ENCODE measurements at regions not wholly inside any gene's neighbourhood (a gene's known extent, or its start where the extent isn't known, plus 50 kb on each side); places are given as distances from the start of the nearest gene placed in this dataset.

GRCh38 chr1:82503822-82504221, 703.1 kb downstream of the ADGRL2 start:
- DNase-seq (ENCODE audit: low read depth), result no peak

DNA sequence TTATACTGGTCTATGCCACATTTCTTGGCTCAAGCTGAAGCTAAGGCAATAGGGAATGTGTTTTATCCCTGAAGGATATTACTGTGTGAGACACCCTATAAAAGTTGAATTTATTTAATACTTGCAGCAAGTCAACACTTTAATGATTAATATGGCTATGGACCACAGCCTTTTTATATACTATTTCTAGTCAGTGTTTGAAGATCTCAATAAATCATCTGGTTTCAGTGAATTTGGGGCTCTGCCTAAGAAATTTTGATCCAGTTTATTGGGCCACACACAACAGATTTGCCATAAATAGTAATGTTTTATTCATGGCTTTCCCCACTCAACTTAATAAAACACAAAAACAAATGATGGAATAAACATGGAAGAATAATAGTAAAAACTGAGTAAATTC, 698.3 kb downstream of the ADGRL2 start:
- DNase-seq (ENCODE audit: low read depth), result no peak

DNA sequence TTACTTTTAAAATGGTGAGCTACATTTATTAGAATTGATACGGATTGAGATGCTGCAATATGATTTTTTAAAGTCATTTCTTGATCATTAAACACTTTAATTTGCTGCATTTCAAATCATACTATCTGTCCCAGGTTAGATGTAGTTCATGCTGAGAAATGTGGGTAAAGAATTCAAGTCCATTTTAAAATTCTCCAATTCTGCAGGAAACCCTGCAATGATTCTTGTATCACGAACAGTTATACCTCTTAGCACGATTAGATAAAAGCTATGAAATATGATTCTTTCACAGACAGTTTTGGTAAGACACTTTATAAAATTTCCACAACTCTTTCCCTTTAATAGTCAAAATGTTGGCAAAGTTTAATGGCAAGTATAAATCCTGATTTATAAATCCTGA, 693.4 kb downstream of the ADGRL2 start:
- DNase-seq (ENCODE audit: low read depth), result no peak

GRCh38 chr1:82492159-82492558, 691.4 kb downstream of the ADGRL2 start:
- no peak for DNase-seq (ENCODE audit: low read depth)

- no peak for DNase-seq (ENCODE audit: low read depth)
These were observed 690.7 kb downstream of the ADGRL2 start for GRCh38 chr1:82491301-82492048.

- no peak for DNase-seq (ENCODE audit: low read depth)
These were observed 687.0 kb downstream of the ADGRL2 start for GRCh38 chr1:82487778-82488177.

DNA sequence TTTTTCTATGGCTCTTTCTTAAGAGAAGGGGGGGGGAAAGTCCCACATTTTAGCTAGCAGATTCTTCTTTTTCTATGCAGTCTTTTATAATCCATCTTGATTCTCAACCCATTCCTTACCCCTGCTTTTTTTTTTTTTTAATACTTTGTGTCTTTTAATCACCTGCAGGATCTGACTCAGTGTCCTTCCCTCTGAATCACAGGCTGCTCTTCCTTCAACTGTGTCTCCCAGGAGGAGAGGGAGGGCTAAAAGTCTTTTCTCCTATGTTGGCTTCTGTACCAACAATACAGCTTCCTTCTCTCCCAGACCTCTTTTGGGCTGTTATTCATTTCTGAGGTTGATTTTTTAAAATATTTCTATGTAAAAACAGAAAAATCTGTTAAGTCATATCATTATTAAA, 686.2 kb downstream of the ADGRL2 start:
- no peak for DNase-seq (ENCODE audit: low read depth)

DNA sequence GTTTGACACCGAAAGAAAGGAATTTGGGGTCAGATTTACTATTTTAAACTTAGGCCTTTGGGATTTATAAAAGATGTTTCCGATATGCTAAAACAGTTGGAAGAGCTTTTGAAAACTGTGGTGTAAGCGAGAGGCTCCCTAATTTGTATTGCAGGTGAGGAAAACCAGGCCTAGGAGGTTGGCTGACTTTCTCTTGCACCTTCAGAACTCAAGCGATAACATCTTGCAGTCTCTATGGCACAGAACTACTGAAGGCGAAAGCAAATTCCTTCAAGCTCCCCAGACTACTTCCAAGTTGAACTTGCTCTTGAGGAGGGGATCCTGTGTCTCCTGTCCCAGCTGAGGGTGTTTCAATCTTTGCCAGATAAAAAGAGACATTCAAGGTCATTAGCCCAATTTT, 685.7 kb downstream of the ADGRL2 start:
- DNase-seq (ENCODE audit: low read depth), result no peak

DNA sequence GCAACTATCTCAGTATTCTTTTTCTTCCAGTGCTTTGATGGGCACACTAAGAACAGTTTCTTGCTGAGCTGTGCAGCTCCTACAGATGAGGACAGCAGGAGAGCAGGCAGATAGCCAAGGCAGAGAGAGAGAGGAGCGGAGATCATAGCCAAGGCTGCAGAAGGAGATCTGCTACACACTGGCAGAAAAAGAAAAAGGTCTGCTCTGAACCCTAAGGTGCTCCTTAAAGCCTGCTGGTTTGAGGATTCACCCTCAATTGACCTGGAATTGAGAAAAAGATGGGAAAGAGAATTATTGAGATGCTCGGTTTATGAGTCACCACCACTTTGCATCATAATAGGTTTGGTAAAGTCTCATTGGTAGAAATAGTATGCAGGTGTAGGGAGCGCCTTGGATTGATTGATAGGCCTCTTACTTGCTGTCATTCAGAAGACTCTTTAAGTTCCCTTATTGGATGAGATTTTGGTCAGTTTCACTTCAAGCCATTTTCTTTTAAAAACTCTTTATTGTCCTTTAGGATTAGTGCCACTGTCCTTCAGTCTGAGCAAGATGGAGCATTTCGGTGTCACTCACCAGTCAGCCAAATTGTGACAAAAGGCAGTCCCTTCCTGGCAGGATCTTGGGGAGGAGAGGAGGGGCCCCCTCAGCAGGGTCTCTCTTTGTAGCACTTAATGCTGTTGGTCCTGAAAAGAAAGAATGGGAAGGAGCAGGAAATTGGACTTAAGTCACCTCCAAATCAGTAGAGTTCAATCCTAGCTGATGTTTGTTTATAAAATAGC, 685.0 kb downstream of the ADGRL2 start:
- DNase-seq (ENCODE audit: low read depth), result peak; percentile 16

DNA sequence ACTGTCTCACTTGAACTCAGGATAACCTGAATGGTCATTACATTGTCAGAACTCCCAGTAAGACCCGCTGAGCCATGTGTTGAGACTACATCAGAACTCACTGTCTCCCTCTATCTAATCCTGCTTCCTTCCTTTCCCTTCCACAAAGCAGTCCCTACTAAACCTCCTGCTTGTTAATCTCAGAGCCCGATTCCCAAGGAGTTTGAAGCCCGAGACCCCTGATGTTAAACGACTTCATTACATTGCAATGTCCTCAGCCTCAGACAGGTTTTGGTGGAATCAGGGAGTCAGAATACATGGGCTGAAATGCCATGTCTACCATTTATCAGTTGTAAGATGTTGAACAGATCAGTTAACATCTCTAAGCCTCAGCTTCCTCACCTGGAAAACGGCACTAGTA, 682.4 kb downstream of the ADGRL2 start:
- no peak for DNase-seq (ENCODE audit: low read depth)

DNA sequence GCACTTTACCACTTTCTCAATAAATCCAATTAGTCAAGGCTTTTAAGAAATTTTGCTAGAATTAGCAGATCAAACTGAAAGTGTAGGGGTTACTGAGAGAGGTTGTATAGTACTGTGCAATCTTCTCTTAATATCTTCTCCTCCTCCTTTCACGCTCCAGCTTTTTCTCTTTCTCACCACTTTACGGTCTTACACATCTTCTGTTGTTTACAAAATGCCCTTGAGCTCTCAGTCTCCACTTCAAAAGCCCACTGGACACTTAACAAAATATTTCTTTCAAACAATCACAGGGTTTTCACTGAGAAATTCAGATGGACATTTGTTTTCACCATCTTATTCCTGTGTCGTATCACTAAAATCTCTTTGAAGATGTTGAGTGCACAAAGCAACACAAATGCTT, 678.2 kb downstream of the ADGRL2 start:
- DNase-seq (ENCODE audit: low read depth), result no peak

- DNase-seq (ENCODE audit: low read depth), result no peak
These were observed 671.9 kb downstream of the ADGRL2 start for GRCh38 chr1:82472489-82473131.

DNA sequence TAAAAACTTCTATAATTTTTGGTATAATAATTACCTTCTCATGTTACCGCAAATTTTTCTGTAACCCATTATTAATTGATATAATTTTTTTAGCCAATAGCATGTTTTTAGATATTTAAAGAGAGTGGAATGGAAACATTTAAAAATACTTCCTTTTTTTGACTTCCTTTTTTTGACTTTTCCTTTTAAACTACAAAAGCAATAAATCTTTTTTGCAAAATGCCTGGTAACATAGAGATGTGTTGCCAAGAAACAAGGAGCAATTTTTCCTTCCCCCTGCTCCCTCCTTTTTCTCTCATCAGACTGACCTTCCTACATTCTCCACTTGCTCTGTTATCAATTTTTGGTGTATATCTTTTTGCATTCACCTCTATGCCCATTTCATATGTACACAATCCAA, 666.2 kb downstream of the ADGRL2 start:
- no peak for DNase-seq (ENCODE audit: low read depth)

DNA sequence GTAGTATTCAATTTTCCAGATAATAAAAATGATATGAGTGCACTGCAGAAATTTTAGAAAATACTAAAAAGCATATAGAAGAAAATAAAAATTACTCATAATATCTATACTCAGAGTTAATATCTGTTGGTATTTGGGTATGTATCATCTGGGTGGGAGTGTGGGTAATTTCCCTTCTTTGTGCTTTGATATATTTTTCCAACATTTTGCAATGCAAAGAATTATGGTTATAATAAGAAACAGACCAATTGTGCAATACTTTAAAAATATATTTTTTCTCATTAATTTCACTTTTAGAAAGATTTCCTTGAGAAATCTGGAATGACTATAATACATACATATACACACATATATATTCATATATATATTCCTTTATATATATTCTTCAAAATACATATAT, 665.7 kb downstream of the ADGRL2 start:
- DNase-seq (ENCODE audit: low read depth), result no peak

DNA sequence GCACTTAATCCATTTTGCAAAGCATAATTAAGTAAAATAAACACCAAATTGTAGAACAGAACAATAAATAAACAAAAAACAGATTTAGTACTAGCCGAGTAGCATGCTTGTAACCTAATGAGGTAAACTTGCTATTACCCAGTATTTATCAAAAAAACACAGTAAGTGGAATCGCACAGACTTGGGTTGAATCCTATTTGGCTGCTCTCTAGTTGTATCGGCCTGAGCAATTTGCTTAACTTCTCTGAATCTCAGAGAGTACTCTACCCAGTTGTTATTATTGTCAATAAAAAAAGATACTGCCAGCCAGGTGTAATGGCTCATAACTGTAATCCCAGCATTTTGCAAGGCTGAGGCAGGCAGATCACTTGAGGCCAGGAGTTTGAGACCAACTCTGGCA, 664.3 kb downstream of the ADGRL2 start:
- no peak for DNase-seq (ENCODE audit: low read depth)

- peak; percentile 23 for DNase-seq (ENCODE audit: low read depth)
These were observed 663.7 kb downstream of the ADGRL2 start for GRCh38 chr1:82464362-82465001.

DNA sequence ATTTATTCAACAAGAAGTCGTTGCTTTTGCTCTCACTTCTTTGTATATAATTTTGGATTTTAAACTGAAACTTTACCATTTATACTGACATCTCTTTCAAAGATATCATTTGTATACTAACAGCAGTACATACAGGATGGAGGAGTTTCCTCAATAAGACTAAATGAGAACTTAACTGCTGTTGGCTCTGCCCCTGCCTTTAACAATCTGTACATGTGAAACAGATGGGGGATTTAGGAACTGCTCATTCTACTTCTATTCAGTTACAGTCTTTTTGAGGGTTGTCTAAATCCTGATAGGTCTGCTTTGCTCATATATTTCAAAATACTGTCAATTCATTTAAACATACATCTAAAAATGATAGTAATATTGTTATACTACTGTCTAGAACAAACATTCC, 663.2 kb downstream of the ADGRL2 start:
- no peak for DNase-seq (ENCODE audit: low read depth)

- no peak for DNase-seq (ENCODE audit: low read depth)
These were observed 661.6 kb downstream of the ADGRL2 start for GRCh38 chr1:82462366-82462765.

DNA sequence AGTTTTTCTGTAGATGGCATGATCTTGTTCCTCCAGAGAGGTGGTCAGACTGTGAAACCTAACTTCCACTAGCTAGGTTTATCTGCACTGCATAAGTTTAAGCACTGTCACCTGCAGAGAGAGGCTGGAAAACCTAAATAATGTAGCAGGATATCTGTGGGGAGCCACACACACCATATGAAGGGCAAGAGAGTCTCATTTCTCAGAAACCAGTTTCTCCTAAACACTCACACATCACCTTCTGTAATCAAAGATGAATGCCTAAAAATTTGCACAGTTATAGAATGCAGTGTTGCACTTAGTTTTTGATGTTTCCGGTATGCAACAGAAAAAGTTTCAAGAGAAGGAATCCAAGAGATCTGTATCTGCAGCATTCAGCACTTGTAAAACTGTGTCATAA, 654.6 kb downstream of the ADGRL2 start:
- DNase-seq (ENCODE audit: low read depth), result no peak

- no peak for DNase-seq (ENCODE audit: low read depth)
These were observed 653.7 kb downstream of the ADGRL2 start for GRCh38 chr1:82454431-82454830.

- no peak for DNase-seq (ENCODE audit: low read depth)
These were observed 652.9 kb downstream of the ADGRL2 start for GRCh38 chr1:82453511-82454185.

- DNase-seq (ENCODE audit: low read depth), result no peak
These were observed 651.4 kb downstream of the ADGRL2 start for GRCh38 chr1:82452096-82452495.
